HepG2 (cell line): ENCODE measurements at regions not wholly inside any gene's neighbourhood (a gene's known extent, or its start where the extent isn't known, plus 50 kb on each side); places are given as distances from the start of the nearest gene placed in this dataset.

Source experiments
- ATAC-seq: fragments of 200-7000 bp; cut with Tn5 transposase; 3 replicates; pipeline ENCODE4 v1.9.1; 2020; ENCODE audit warnings: mild to moderate bottlenecking, moderate library complexity
- BruUV-seq: library from RNA; stranded (reverse); fragments of 400-500 nt; replicated peaks from 2 replicates; lab custom pipeline; 2021; lab: Mats Ljungman, UMichigan
- CTCF ChIA-PET: fragments of 300-600 bp; formaldehyde crosslinking; extraction: SDS; loops from one replicate; lab custom pipeline; 2021; ENCODE audit warnings: low total read pairs, inconsistent platforms, low intra/inter-chr PET ratio; lab: Yijun Ruan, JAX
- POLR2A ChIA-PET: fragments of 350-600 bp; sonication (Branson Sonifier 250); formaldehyde crosslinking; loops from one replicate; lab custom pipeline; 2020; ENCODE audit warnings: antibody characterized with exemption, inconsistent platforms; lab: Yijun Ruan, JAX
- DNase-seq: peaks from one replicate; pipeline ENCODE4 v3.0.0-alpha.2; 2015; ENCODE audit warnings: low spot score
- FAIRE-seq: peaks from 3 replicates; lab custom pipeline; 2011; peaks lifted over from hg19 to GRCh38; lab: Jason Lieb, UNC
- H2AFZ ChIP-seq: one replicate; pipeline ENCODE4 v1.6.1; 2011; ENCODE audit warnings: low read length, inconsistent platforms
- H3K27ac ChIP-seq: fragments of 300-600 bp; 3 replicates; pipeline ENCODE4 v1.8.0; 2011; ENCODE audit warnings: mixed run types, mild to moderate bottlenecking, mixed read lengths, low read length, inconsistent platforms; ENCODE audit not compliant: insufficient read depth; ENCODE audit errors: extremely low read length
- H3K27me3 ChIP-seq, 2 experiments: fragments of 200-600 bp in 1 of 2; 2 replicates in 1 of 2; 3 replicates in 1 of 2; pipeline versions ENCODE4 v1.6.0 to v1.8.0; 2011; ENCODE audit warnings: low read length in 2 of 2, mild to moderate bottlenecking in 2 of 2, moderate library complexity in 2 of 2, inconsistent platforms in 1 of 2; ENCODE audit not compliant: insufficient read depth in 2 of 2, control insufficient read depth in 1 of 2
- H3K36me3 ChIP-seq, 2 experiments: fragments of 200-600 bp in 1 of 2; replicated peaks in 1 of 2; 2 replicates in 1 of 2; 3 replicates in 1 of 2; pipeline versions ENCODE4 v1.5.1 to v1.8.0; 2011; ENCODE audit warnings: low read length in 2 of 2, inconsistent platforms in 1 of 2; ENCODE audit not compliant: insufficient read depth in 2 of 2, control insufficient read depth in 1 of 2
- H3K4me1 ChIP-seq: 2 replicates; pipeline ENCODE4 v1.5.1; 2012; ENCODE audit warnings: low read length, inconsistent platforms; ENCODE audit not compliant: insufficient read depth
- H3K4me2 ChIP-seq: 2 replicates; pipeline ENCODE4 v1.6.0; 2011; ENCODE audit warnings: low read depth, low read length, inconsistent platforms
- H3K4me3 ChIP-seq, 3 experiments: fragments of 200-600 bp in 1 of 3; sonication (generic), shearing (Covaris generic) in 1 of 3; replicated peaks in 1 of 3; 2 replicates each; pipeline ENCODE4 v1.5.1; 2011 to 2016; ENCODE audit warnings: low read length in 3 of 3, inconsistent platforms in 2 of 3, low read depth in 2 of 3, mild to moderate bottlenecking in 2 of 3, control low read depth in 1 of 3, mixed read lengths in 1 of 3; ENCODE audit not compliant: insufficient read depth in 1 of 3
- H3K79me2 ChIP-seq: one replicate; pipeline ENCODE4 v1.6.1; 2011; ENCODE audit warnings: low read length, inconsistent platforms; ENCODE audit not compliant: insufficient read depth
- H3K9ac ChIP-seq: 2 replicates; pipeline ENCODE4 v1.6.0; 2011; ENCODE audit warnings: mild to moderate bottlenecking, low read depth, low read length, inconsistent platforms; ENCODE audit not compliant: insufficient read depth
- H3K9me3 ChIP-seq: 2 replicates; pipeline ENCODE4 v1.5.1; 2012; ENCODE audit warnings: mild to moderate bottlenecking, low read length
- H4K20me1 ChIP-seq: 2 replicates; pipeline ENCODE4 v1.6.0; 2011; ENCODE audit warnings: inconsistent platforms, mild to moderate bottlenecking, low read length, moderate library complexity; ENCODE audit not compliant: insufficient read depth
- IRX3 ChIP-seq: sonication (generic); formaldehyde crosslinking; IDR thresholded peaks from 2 replicates; pipeline ENCODE4 v1.8.1; 2023; ENCODE audit warnings: mild to moderate bottlenecking, low read depth, missing genetic modification reagents, borderline replicate concordance
- PAF1 ChIP-seq: IDR thresholded peaks from 2 replicates; pipeline ENCODE4 v1.6.1; 2016; ENCODE audit warnings: missing genetic modification reagents, missing compliant biosample characterization
- RFXAP ChIP-seq: sonication (generic); formaldehyde crosslinking; IDR thresholded peaks from 2 replicates; pipeline ENCODE4 v1.4.0; 2020; ENCODE audit warnings: missing genetic modification reagents, borderline replicate concordance
- SMAD9 ChIP-seq: sonication (generic); formaldehyde crosslinking; IDR thresholded peaks from 2 replicates; pipeline ENCODE4 v1.5.1; 2020; ENCODE audit warnings: mild to moderate bottlenecking, missing genetic modification reagents
- ZNF274 ChIP-seq: sonication (generic); formaldehyde crosslinking; IDR thresholded peaks from 2 replicates; pipeline ENCODE4 v1.5.1; 2020; ENCODE audit warnings: mild to moderate bottlenecking, missing genetic modification reagents
- ZNF44 ChIP-seq: sonication (generic); formaldehyde crosslinking; IDR thresholded peaks from 2 replicates; pipeline ENCODE4 v1.5.1; 2020; ENCODE audit warnings: mild to moderate bottlenecking, missing genetic modification reagents
- ZNF552 ChIP-seq: sonication (generic); formaldehyde crosslinking; IDR thresholded peaks from 2 replicates; pipeline ENCODE4 v1.9.0; 2022; ENCODE audit warnings: missing genetic modification reagents, mild to moderate bottlenecking, borderline replicate concordance
- ZNF570 ChIP-seq: sonication (generic); formaldehyde crosslinking; IDR thresholded peaks from 2 replicates; pipeline ENCODE4 v1.4.0; 2020; ENCODE audit warnings: mild to moderate bottlenecking, missing genetic modification reagents, borderline replicate concordance
- WGBS: methylation state at CpG from one replicate; pipeline ENCODE4 v1.1.6; 2017; ENCODE audit warnings: low lambda C conversion rate; 5-methylcytosine and 5-hydroxymethylcytosine counted together
- in situ Hi-C: cut with HindIII; loops from 2 replicates; pipeline ENCODE4 v1.10.0; 2017; ENCODE audit warnings: low pct_unique_long_range_greater_than_20kb; ENCODE audit not compliant: extremely low pct_ligation_motif_present
- intact Hi-C: fragments of 100-400 bp; cut with micrococcal nuclease; formaldehyde crosslinking; loops from one replicate; pipeline ENCODE4 v1.10.0; 2022; ENCODE audit not compliant: unreplicated experiment
- TF ChIP-seq, protein P1 (sequence below): sonication (generic); formaldehyde crosslinking; conservative IDR thresholded peaks from 2 replicates; pipeline ENCODE4 v1.8.0; 2022; ENCODE audit warnings: low read depth, missing genetic modification reagents
- TF ChIP-seq, protein P2 (sequence below): IDR thresholded peaks from 2 replicates; pipeline ENCODE4 v1.6.1; 2012; ENCODE audit warnings: inconsistent platforms
- TF ChIP-seq, protein P3 (sequence below): sonication (generic); formaldehyde crosslinking; conservative IDR thresholded peaks from 2 replicates; pipeline ENCODE4 v1.4.0; 2020; ENCODE audit warnings: missing genetic modification reagents
- TF ChIP-seq, protein P4 (sequence below), 2 experiments: fragments of 450-650 bp in 1 of 2; sonication (generic) in 1 of 2; formaldehyde crosslinking; IDR thresholded peaks; 2 replicates each; pipeline versions ENCODE4 v1.5.0 to v1.8.0; 2020 to 2022; ENCODE audit warnings: mild to moderate bottlenecking in 1 of 2, missing genetic modification reagents in 1 of 2
- TF ChIP-seq, protein P5 (sequence below): fragments of 450-650 bp; IDR thresholded peaks from 2 replicates; pipeline ENCODE4 v1.6.1; 2017; ENCODE audit warnings: mild to moderate bottlenecking
- TF ChIP-seq, protein P6 (sequence below): sonication (generic); formaldehyde crosslinking; IDR thresholded peaks from 2 replicates; pipeline ENCODE4 v1.4.0; 2020; ENCODE audit warnings: missing genetic modification reagents

DNA sequence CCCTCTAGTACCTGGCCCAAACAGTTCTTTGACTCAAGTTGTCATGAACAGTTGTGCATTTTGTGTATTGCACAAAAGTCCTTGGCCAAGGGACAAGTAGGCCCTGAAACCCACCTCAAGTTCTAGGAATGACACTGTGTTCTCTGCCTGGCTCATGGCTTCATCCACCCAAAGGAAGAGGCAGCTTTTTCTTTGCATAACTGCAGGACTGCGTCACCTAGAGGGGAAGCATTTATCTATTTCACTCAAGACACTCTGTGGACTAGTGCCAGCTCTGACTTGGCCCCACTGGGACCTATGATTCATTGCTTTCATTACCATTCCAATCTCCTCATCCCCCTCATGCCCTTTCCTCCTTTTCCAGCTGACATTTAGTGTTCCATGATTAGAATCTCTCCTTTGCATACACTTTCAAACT is 119.3 kb upstream of the SIX2 start:
- ATAC-seq: no peak
- H3K27ac ChIP-seq: no peak overlapping the region
- no peak overlapping the region for H3K4me3 ChIP-seq
- no TSS peak for BruUV-seq
- WGBS: 8% methylated on average over 1 of the region's 1 CpG
- in situ Hi-C loops: no loop called here
- H3K9ac ChIP-seq: no peak overlapping the region
- H3K36me3 ChIP-seq: no peaks in the 10 kb centered on the region
- no peak overlapping the region for H2AFZ ChIP-seq
- FAIRE-seq: no peak
- no peaks in the 10 kb centered on the region for H3K27me3 ChIP-seq
- DNase-seq: no peak
- ChIA-PET POLR2A (no interaction called here), CTCF (no interaction called here)
- no peaks in the 10 kb centered on the region for H4K20me1 ChIP-seq
- no peaks in the 10 kb centered on the region for H3K4me1 ChIP-seq
- no peak overlapping the region for H3K4me2 ChIP-seq
- no peaks in the 10 kb centered on the region for H3K9me3 ChIP-seq
- intact Hi-C loops: no loop called here
- no peak for TF ChIP-seq PAF1 (CRISPR knock-in tag)
- TF ChIP-seq, protein P1, sequence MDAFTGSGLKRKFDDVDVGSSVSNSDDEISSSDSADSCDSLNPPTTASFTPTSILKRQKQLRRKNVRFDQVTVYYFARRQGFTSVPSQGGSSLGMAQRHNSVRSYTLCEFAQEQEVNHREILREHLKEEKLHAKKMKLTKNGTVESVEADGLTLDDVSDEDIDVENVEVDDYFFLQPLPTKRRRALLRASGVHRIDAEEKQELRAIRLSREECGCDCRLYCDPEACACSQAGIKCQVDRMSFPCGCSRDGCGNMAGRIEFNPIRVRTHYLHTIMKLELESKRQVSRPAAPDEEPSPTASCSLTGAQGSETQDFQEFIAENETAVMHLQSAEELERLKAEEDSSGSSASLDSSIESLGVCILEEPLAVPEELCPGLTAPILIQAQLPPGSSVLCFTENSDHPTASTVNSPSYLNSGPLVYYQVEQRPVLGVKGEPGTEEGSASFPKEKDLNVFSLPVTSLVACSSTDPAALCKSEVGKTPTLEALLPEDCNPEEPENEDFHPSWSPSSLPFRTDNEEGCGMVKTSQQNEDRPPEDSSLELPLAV (CRISPR knock-in tag): no peak
- TF ChIP-seq ZNF274 (CRISPR knock-in tag): no peak
- TF ChIP-seq, protein P2, sequence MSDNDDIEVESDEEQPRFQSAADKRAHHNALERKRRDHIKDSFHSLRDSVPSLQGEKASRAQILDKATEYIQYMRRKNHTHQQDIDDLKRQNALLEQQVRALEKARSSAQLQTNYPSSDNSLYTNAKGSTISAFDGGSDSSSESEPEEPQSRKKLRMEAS: no peak
- TF ChIP-seq, protein P3, sequence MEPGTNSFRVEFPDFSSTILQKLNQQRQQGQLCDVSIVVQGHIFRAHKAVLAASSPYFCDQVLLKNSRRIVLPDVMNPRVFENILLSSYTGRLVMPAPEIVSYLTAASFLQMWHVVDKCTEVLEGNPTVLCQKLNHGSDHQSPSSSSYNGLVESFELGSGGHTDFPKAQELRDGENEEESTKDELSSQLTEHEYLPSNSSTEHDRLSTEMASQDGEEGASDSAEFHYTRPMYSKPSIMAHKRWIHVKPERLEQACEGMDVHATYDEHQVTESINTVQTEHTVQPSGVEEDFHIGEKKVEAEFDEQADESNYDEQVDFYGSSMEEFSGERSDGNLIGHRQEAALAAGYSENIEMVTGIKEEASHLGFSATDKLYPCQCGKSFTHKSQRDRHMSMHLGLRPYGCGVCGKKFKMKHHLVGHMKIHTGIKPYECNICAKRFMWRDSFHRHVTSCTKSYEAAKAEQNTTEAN (CRISPR knock-in tag): no peak
- TF ChIP-seq RFXAP (CRISPR knock-in tag): no peak
- TF ChIP-seq IRX3 (CRISPR knock-in tag): no peak
- TF ChIP-seq, protein P4, sequence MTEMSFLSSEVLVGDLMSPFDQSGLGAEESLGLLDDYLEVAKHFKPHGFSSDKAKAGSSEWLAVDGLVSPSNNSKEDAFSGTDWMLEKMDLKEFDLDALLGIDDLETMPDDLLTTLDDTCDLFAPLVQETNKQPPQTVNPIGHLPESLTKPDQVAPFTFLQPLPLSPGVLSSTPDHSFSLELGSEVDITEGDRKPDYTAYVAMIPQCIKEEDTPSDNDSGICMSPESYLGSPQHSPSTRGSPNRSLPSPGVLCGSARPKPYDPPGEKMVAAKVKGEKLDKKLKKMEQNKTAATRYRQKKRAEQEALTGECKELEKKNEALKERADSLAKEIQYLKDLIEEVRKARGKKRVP (CRISPR knock-in tag; IDR thresholded peaks at IDR 0.05): no peak
- TF ChIP-seq, protein P5, sequence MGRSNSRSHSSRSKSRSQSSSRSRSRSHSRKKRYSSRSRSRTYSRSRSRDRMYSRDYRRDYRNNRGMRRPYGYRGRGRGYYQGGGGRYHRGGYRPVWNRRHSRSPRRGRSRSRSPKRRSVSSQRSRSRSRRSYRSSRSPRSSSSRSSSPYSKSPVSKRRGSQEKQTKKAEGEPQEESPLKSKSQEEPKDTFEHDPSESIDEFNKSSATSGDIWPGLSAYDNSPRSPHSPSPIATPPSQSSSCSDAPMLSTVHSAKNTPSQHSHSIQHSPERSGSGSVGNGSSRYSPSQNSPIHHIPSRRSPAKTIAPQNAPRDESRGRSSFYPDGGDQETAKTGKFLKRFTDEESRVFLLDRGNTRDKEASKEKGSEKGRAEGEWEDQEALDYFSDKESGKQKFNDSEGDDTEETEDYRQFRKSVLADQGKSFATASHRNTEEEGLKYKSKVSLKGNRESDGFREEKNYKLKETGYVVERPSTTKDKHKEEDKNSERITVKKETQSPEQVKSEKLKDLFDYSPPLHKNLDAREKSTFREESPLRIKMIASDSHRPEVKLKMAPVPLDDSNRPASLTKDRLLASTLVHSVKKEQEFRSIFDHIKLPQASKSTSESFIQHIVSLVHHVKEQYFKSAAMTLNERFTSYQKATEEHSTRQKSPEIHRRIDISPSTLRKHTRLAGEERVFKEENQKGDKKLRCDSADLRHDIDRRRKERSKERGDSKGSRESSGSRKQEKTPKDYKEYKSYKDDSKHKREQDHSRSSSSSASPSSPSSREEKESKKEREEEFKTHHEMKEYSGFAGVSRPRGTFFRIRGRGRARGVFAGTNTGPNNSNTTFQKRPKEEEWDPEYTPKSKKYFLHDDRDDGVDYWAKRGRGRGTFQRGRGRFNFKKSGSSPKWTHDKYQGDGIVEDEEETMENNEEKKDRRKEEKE: no peak
- TF ChIP-seq, protein P6, sequence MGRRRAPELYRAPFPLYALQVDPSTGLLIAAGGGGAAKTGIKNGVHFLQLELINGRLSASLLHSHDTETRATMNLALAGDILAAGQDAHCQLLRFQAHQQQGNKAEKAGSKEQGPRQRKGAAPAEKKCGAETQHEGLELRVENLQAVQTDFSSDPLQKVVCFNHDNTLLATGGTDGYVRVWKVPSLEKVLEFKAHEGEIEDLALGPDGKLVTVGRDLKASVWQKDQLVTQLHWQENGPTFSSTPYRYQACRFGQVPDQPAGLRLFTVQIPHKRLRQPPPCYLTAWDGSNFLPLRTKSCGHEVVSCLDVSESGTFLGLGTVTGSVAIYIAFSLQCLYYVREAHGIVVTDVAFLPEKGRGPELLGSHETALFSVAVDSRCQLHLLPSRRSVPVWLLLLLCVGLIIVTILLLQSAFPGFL (CRISPR knock-in tag): no peak
- TF ChIP-seq ZNF44 (CRISPR knock-in tag): no peak
- TF ChIP-seq SMAD9 (CRISPR knock-in tag): no peak
- TF ChIP-seq ZNF570 (CRISPR knock-in tag): no peak
- no peak for TF ChIP-seq ZNF552
- no peaks in the 10 kb centered on the region for H3K79me2 ChIP-seq
